Panc1 (cell line): ENCODE measurements at regions not wholly inside any gene's neighbourhood (a gene's known extent, or its start where the extent isn't known, plus 50 kb on each side); places are given as distances from the start of the nearest gene placed in this dataset.

Experiments
- POLR2AphosphoS5 ChIP-seq: IDR thresholded peaks from 2 replicates; pipeline ENCODE4 v1.6.1; 2012; ENCODE audit warnings: mild to moderate bottlenecking, low read depth, low read length, moderate library complexity
- SIN3A ChIP-seq: IDR thresholded peaks from 2 replicates; pipeline ENCODE4 v1.6.1; 2012; ENCODE audit warnings: low read depth, mild to moderate bottlenecking, low read length, moderate library complexity, borderline replicate concordance; ENCODE audit not compliant: insufficient read depth
- TCF7L2 ChIP-seq: IDR thresholded peaks from 2 replicates; pipeline ENCODE4 v1.6.1; 2011; ENCODE audit warnings: mild to moderate bottlenecking, low read depth, low read length, inconsistent platforms
- TF ChIP-seq, protein P1 (sequence below): fragments of 450-650 bp; IDR thresholded peaks from 2 replicates; pipeline ENCODE4 v1.5.1; 2017; ENCODE audit warnings: mild to moderate bottlenecking
- TF ChIP-seq, protein P2 (sequence below), 2 experiments: IDR thresholded peaks; 2 replicates each; pipeline ENCODE4 v1.6.1; 2011 to 2012; ENCODE audit warnings: low read depth in 2 of 2, control low read depth in 1 of 2, low read length in 1 of 2, mild to moderate bottlenecking in 1 of 2, moderate library complexity in 1 of 2; ENCODE audit not compliant: insufficient read depth in 1 of 2

DNA sequence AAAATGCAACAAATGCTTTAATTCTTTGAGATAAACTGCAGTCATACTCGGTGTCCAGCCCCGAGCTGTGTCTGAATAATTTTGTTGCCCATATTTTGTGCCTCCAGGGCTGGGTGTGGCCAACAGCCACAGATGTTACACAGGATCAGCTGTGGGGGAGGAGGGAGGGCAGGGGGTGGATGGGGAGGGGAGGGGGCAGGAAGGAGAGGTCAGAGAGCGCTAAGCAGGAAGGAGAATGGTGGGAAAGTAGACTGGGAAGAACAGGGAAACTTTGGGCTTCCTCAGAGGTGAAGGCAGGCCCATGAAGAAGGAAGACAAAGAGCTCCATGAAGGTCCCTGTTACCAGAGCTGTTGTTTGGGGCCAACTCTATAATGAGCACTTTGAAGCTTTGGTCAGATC is 295.8 kb downstream of the COG6 start:
- TF ChIP-seq, protein P1, sequence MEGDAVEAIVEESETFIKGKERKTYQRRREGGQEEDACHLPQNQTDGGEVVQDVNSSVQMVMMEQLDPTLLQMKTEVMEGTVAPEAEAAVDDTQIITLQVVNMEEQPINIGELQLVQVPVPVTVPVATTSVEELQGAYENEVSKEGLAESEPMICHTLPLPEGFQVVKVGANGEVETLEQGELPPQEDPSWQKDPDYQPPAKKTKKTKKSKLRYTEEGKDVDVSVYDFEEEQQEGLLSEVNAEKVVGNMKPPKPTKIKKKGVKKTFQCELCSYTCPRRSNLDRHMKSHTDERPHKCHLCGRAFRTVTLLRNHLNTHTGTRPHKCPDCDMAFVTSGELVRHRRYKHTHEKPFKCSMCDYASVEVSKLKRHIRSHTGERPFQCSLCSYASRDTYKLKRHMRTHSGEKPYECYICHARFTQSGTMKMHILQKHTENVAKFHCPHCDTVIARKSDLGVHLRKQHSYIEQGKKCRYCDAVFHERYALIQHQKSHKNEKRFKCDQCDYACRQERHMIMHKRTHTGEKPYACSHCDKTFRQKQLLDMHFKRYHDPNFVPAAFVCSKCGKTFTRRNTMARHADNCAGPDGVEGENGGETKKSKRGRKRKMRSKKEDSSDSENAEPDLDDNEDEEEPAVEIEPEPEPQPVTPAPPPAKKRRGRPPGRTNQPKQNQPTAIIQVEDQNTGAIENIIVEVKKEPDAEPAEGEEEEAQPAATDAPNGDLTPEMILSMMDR, result no peak
- TF ChIP-seq TCF7L2 (no peak), POLR2AphosphoS5 (no peak), SIN3A (no peak)
- TF ChIP-seq, protein P2, sequence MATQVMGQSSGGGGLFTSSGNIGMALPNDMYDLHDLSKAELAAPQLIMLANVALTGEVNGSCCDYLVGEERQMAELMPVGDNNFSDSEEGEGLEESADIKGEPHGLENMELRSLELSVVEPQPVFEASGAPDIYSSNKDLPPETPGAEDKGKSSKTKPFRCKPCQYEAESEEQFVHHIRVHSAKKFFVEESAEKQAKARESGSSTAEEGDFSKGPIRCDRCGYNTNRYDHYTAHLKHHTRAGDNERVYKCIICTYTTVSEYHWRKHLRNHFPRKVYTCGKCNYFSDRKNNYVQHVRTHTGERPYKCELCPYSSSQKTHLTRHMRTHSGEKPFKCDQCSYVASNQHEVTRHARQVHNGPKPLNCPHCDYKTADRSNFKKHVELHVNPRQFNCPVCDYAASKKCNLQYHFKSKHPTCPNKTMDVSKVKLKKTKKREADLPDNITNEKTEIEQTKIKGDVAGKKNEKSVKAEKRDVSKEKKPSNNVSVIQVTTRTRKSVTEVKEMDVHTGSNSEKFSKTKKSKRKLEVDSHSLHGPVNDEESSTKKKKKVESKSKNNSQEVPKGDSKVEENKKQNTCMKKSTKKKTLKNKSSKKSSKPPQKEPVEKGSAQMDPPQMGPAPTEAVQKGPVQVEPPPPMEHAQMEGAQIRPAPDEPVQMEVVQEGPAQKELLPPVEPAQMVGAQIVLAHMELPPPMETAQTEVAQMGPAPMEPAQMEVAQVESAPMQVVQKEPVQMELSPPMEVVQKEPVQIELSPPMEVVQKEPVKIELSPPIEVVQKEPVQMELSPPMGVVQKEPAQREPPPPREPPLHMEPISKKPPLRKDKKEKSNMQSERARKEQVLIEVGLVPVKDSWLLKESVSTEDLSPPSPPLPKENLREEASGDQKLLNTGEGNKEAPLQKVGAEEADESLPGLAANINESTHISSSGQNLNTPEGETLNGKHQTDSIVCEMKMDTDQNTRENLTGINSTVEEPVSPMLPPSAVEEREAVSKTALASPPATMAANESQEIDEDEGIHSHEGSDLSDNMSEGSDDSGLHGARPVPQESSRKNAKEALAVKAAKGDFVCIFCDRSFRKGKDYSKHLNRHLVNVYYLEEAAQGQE (IDR thresholded peaks at IDR 0.05; ENCODE audit: insufficient read depth in 1 of 2, low read depth in 2 of 2, low read length in 1 of 2), result no peak
